ENCODE measurements at regions not wholly inside any gene's neighbourhood (a gene's known extent, or its start where the extent isn't known, plus 50 kb on each side); places are given as distances from the start of the nearest gene placed in this dataset.

GRCh38 chr4:71941001-71941400 lies 90.8 kb upstream of the NPFFR2 start:
- H3K9me3 ChIP-seq (replicated peaks; ENCODE audit: insufficient read depth, low read length) = no peaks in the 10 kb centered on the region
- H3K27ac ChIP-seq (ENCODE audit: low read length) = no peak overlapping the region
- H4K20me1 ChIP-seq (ENCODE audit: insufficient read depth, low read length) = no peaks in the 10 kb centered on the region
- TF ChIP-seq EZH2 (optimal IDR thresholded peaks at IDR 0.05; ENCODE audit: low read depth, low read length) = no peak
- TF ChIP-seq, protein P1, sequence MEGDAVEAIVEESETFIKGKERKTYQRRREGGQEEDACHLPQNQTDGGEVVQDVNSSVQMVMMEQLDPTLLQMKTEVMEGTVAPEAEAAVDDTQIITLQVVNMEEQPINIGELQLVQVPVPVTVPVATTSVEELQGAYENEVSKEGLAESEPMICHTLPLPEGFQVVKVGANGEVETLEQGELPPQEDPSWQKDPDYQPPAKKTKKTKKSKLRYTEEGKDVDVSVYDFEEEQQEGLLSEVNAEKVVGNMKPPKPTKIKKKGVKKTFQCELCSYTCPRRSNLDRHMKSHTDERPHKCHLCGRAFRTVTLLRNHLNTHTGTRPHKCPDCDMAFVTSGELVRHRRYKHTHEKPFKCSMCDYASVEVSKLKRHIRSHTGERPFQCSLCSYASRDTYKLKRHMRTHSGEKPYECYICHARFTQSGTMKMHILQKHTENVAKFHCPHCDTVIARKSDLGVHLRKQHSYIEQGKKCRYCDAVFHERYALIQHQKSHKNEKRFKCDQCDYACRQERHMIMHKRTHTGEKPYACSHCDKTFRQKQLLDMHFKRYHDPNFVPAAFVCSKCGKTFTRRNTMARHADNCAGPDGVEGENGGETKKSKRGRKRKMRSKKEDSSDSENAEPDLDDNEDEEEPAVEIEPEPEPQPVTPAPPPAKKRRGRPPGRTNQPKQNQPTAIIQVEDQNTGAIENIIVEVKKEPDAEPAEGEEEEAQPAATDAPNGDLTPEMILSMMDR (IDR thresholded peaks at IDR 0.05; ENCODE audit: low read length) = peak; percentile 37
- no peak overlapping the region for H2AFZ ChIP-seq (ENCODE audit: low read length)
- H3K27me3 ChIP-seq (replicated peaks; ENCODE audit: insufficient read depth, low read length) = no peaks in the 10 kb centered on the region
- H3K9ac ChIP-seq (ENCODE audit: low read length) = no peak overlapping the region
- H3K4me2 ChIP-seq (ENCODE audit: low read depth, low read length) = no peak overlapping the region
- H3K36me3 ChIP-seq (replicated peaks; ENCODE audit: insufficient read depth, low read length) = no peaks in the 10 kb centered on the region
- no peaks in the 10 kb centered on the region for H3F3A ChIP-seq (ENCODE audit: insufficient read depth, low read length)
- DNase-seq = peak; percentile 37
- no peaks in the 10 kb centered on the region for H3K9me2 ChIP-seq (replicated peaks; ENCODE audit: insufficient read depth, low read length)
- H3K79me2 ChIP-seq (ENCODE audit: low read length) = no peaks in the 10 kb centered on the region
- no peaks in the 10 kb centered on the region for H3K4me1 ChIP-seq (ENCODE audit: low read length)
- no peak overlapping the region for H3K4me3 ChIP-seq (ENCODE audit: low read length)

DNA sequence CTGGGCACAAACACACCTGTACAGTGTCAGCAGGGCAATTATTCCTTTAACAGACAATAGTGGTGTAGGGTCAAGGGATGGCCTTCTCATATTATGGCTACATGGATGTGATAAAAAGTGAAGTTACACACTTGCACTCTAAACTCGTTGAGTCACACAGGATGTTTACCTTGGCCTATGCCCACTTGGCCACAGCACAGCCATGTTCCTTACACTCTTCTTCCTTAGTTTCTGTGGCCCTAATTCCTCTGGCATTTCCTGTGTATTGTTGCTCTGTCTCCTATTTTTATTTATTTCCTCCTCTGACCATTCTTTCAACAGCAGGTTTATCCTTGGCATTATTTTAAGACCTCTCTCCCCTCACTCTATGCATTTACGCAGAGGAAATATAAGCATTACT lies 86.8 kb upstream of the NPFFR2 start:
- Histone ChIP-seq H3K9ac (ENCODE audit: low read length) (no peak overlapping the region), H3K27me3 (replicated peaks; ENCODE audit: insufficient read depth, low read length) (no peaks in the 10 kb centered on the region), H3K9me2 (replicated peaks; ENCODE audit: insufficient read depth, low read length) (no peaks in the 10 kb centered on the region), H3K4me1 (ENCODE audit: low read length) (no peaks in the 10 kb centered on the region), H2AFZ (ENCODE audit: low read length) (no peak overlapping the region), H3K27ac (ENCODE audit: low read length) (no peak overlapping the region), H3F3A (ENCODE audit: insufficient read depth, low read length) (no peaks in the 10 kb centered on the region), H3K4me2 (ENCODE audit: low read depth, low read length) (no peak overlapping the region), H3K79me2 (ENCODE audit: low read length) (no peaks in the 10 kb centered on the region), H3K36me3 (replicated peaks; ENCODE audit: insufficient read depth, low read length) (no peaks in the 10 kb centered on the region), H4K20me1 (ENCODE audit: insufficient read depth, low read length) (no peaks in the 10 kb centered on the region), H3K4me3 (ENCODE audit: low read length) (no peak overlapping the region), H3K9me3 (replicated peaks; ENCODE audit: insufficient read depth, low read length) (no peaks in the 10 kb centered on the region)
- TF ChIP-seq EZH2phosphoT487 (IDR thresholded peaks at IDR 0.05; ENCODE audit: low read length) (no peak), EZH2 (optimal IDR thresholded peaks at IDR 0.05; ENCODE audit: low read depth, low read length) (no peak)
- TF ChIP-seq, protein P1 (IDR thresholded peaks at IDR 0.05; ENCODE audit: low read length) = no peak
- no peak for DNase-seq

DNA sequence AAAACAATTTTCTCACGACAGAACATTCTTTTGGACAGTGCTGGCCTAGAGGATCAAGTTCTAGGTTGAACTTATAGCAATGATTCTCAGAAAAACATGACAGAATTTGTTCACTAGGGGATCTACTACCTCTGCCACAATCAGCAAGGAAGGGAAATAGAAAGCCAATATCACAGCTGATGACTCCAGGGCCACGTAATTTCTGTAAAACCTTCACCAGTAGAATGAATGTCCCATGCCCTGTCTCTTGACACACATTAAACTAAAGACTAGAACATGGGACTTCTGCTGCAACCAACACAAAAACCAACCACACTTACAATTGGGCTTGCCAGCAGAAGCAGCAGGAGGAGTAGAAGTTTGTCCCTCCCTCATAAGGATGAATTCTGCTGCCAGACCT lies 86.0 kb upstream of the NPFFR2 start:
- Histone ChIP-seq H3K27ac (ENCODE audit: low read length) (no peak overlapping the region), H3K9ac (ENCODE audit: low read length) (no peak overlapping the region), H3K36me3 (replicated peaks; ENCODE audit: insufficient read depth, low read length) (no peaks in the 10 kb centered on the region), H3K27me3 (replicated peaks; ENCODE audit: insufficient read depth, low read length) (no peaks in the 10 kb centered on the region), H3K4me1 (ENCODE audit: low read length) (no peaks in the 10 kb centered on the region), H3K4me2 (ENCODE audit: low read depth, low read length) (no peak overlapping the region), H3K79me2 (ENCODE audit: low read length) (no peaks in the 10 kb centered on the region), H3K9me2 (replicated peaks; ENCODE audit: insufficient read depth, low read length) (no peaks in the 10 kb centered on the region), H2AFZ (ENCODE audit: low read length) (no peak overlapping the region), H3F3A (ENCODE audit: insufficient read depth, low read length) (no peaks in the 10 kb centered on the region), H4K20me1 (ENCODE audit: insufficient read depth, low read length) (no peaks in the 10 kb centered on the region), H3K4me3 (ENCODE audit: low read length) (no peak overlapping the region), H3K9me3 (replicated peaks; ENCODE audit: insufficient read depth, low read length) (no peaks in the 10 kb centered on the region)
- DNase-seq = no peak
- TF ChIP-seq EZH2 (optimal IDR thresholded peaks at IDR 0.05; ENCODE audit: low read depth, low read length) = no peak
- TF ChIP-seq EZH2phosphoT487 (IDR thresholded peaks at IDR 0.05; ENCODE audit: low read length) = no peak
- TF ChIP-seq, protein P1 (IDR thresholded peaks at IDR 0.05; ENCODE audit: low read length) = no peak
